ENCODE measurements at regions not wholly inside any gene's neighbourhood (a gene's known extent, or its start where the extent isn't known, plus 50 kb on each side); places are given as distances from the start of the nearest gene placed in this dataset.
"Not testable (repeated sequence)": the region's sequence is repeated elsewhere in the genome, so short reads cannot be mapped to it uniquely, and the experiment has no call there.

- in situ Hi-C loops (cut with HindIII; ENCODE audit: low pct_unique_long_range_greater_than_20kb, low sequenced_read_pairs); DNase-seq (ENCODE audit: low read depth, low spot score): not testable (repeated sequence)
Measured at GRCh38 chrX:41034902-41035301, 50.3 kb upstream of the USP9X start.

Data from SK-MEL-5 (cell line).